IPS DF 4.7 (cell line): ENCODE measurements at regions not wholly inside any gene's neighbourhood (a gene's known extent, or its start where the extent isn't known, plus 50 kb on each side); places are given as distances from the start of the nearest gene placed in this dataset.

Source experiments
- DNase-seq: peaks from one replicate; pipeline ENCODE4 v3.0.0-alpha.2; 2013; ENCODE audit warnings: low spot score; ENCODE audit errors: extremely low read depth

DNA sequence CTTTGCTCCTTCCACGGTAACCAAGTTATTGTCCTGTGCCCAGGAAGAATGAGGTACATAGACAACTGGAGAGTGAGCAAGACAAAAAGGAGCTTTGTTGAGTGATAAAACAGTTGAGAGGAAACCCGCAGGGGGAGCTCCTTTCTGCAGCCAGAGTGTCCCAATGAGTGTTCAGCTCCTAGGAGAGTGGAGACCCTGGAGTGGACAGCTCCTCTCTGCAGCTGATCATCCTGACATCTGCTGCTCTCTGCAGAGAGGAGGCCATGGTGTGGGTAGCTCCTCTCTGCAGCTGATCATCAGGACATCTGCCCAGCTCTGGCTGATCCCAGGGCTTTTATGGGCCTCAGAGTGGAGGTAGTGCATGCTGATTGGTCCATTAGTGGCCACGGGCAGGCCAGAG, 53.4 kb upstream of the PCDH15 start:
- DNase-seq: no peak

DNA sequence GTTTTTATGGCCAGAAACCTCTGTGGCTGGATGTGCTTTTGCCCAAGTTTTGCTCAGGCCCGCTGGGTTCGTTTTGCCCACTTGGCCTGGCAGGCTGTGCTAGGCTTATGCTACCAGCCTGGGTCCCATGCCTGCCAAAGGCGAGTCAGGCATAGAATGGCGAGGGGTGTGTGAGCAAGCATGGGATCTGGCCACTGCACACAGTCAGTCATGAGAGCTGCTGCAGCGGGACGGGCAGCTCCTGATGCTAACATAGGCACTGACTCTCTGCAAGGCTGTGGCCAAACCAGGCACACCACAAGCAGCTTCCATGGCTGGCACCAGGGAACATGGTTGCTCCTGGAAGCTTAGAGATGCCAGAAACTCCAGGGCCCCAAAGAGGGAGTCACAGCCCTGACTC, 52.9 kb upstream of the PCDH15 start:
- no peak for DNase-seq
